HCT116 (cell line): ENCODE measurements at regions not wholly inside any gene's neighbourhood (a gene's known extent, or its start where the extent isn't known, plus 50 kb on each side); places are given as distances from the start of the nearest gene placed in this dataset.

Experiments used
- ATAC-seq: fragments of 200-7000 bp; cut with Tn5 transposase; 2 replicates; pipeline ENCODE4 v1.9.1; 2020; ENCODE audit warnings: mild to moderate bottlenecking, moderate library complexity
- BruUV-seq: library from RNA; stranded (reverse); fragments of 400-500 nt; replicated peaks from 2 replicates; lab custom pipeline; 2021; lab: Mats Ljungman, UMichigan
- CTCF ChIA-PET: fragments of 300-600 bp; sonication (Branson Sonifier 250); formaldehyde crosslinking; loops from one replicate; lab custom pipeline; 2021; ENCODE audit warnings: antibody characterized with exemption; lab: Charles Lee
- POLR2A ChIA-PET: fragments of 300-600, 350-600 bp; sonication (Branson Sonifier 250); formaldehyde crosslinking; loops from one replicate; lab custom pipeline; 2021; ENCODE audit warnings: antibody characterized with exemption; lab: Charles Lee
- RAD21 ChIA-PET, 2 experiments: fragments of 300-600 bp; sonication (Branson Sonifier 250); formaldehyde crosslinking; loops; one replicate each; lab custom pipeline; 2023; ENCODE audit warnings: low total read pairs in 2 of 2; ENCODE audit not compliant: uncharacterized antibody in 2 of 2, unreplicated experiment in 2 of 2, low non-redundant PET in 1 of 2; lab: Charles Lee
- DNase-seq: peaks from one replicate; pipeline ENCODE4 v3.0.0-alpha.2; 2010; ENCODE audit warnings: low read depth, low spot score
- H2AFZ ChIP-seq: fragments of 200-600 bp; shearing (Covaris generic), sonication (generic); 2 replicates; pipeline ENCODE4 v1.6.1; 2017; ENCODE audit warnings: low read depth, mixed run types, mixed read lengths, antibody characterized with exemption, low read length; ENCODE audit not compliant: poor library complexity, severe bottlenecking
- H3K27ac ChIP-seq: 2 replicates; pipeline ENCODE4 v1.5.1; 2012; ENCODE audit warnings: low read depth, low read length
- H3K27me3 ChIP-seq: fragments of 200-600 bp; sonication (generic); 2 replicates; pipeline ENCODE4 v1.6.1; 2016; ENCODE audit warnings: mixed run types, low read length, mixed read lengths; ENCODE audit not compliant: insufficient read depth
- H3K36me3 ChIP-seq, 2 experiments: fragments of 200-500 bp in 1 of 2; fragments of 200-600 bp in 1 of 2; sonication (Bioruptor generic) in 1 of 2; sonication (generic) in 1 of 2; 2 replicates each; pipeline versions ENCODE4 v1.5.1 to v1.6.1; 2014 to 2016; ENCODE audit warnings: low read length in 2 of 2, inconsistent platforms in 1 of 2, mixed read lengths in 1 of 2, mixed run types in 1 of 2; ENCODE audit not compliant: insufficient read depth in 2 of 2, control insufficient read depth in 1 of 2
- H3K4me1 ChIP-seq, 2 experiments: fragments of 200-600 bp in 1 of 2; sonication (generic) in 1 of 2; 2 replicates each; pipeline versions ENCODE4 v1.5.1 to v1.6.1; 2012 to 2017; ENCODE audit warnings: low read length in 2 of 2, inconsistent platforms in 1 of 2, mild to moderate bottlenecking in 1 of 2, mixed read lengths in 1 of 2, mixed run types in 1 of 2, moderate library complexity in 1 of 2; ENCODE audit not compliant: insufficient read depth in 2 of 2, control insufficient read depth in 1 of 2
- H3K4me2 ChIP-seq: fragments of 200-600 bp; sonication (generic); 2 replicates; pipeline ENCODE4 v1.6.1; 2017; ENCODE audit warnings: mixed run types, low read length, mixed read lengths
- H3K4me3 ChIP-seq, 2 experiments: fragments of 200-600 bp in 1 of 2; sonication (generic) in 1 of 2; replicated peaks in 1 of 2; 2 replicates each; pipeline ENCODE4 v1.5.1; 2011 to 2016; ENCODE audit warnings: low read length in 2 of 2, control low read depth in 1 of 2, low read depth in 1 of 2, mild to moderate bottlenecking in 1 of 2, mixed read lengths in 1 of 2, mixed run types in 1 of 2
- H3K79me2 ChIP-seq: fragments of 200-600 bp; sonication (generic); 2 replicates; pipeline ENCODE4 v1.6.1; 2017; ENCODE audit warnings: mild to moderate bottlenecking, mixed run types, low read length, moderate library complexity, mixed read lengths; ENCODE audit not compliant: insufficient read depth
- H3K9ac ChIP-seq: fragments of 200-600 bp; sonication (generic); 2 replicates; pipeline ENCODE4 v1.6.1; 2016; ENCODE audit warnings: low read length, mixed read lengths
- H3K9me2 ChIP-seq: fragments of 200-600 bp; sonication (generic), shearing (Covaris generic); 2 replicates; pipeline ENCODE4 v1.6.1; 2017; ENCODE audit warnings: mixed run types, mild to moderate bottlenecking, moderate library complexity; ENCODE audit not compliant: insufficient read depth
- H3K9me3 ChIP-seq, 2 experiments: fragments of 200-500 bp in 1 of 2; fragments of 200-600 bp in 1 of 2; sonication (Bioruptor generic) in 1 of 2; sonication (generic) in 1 of 2; 2 replicates each; pipeline ENCODE4 v1.6.1; 2014 to 2017; ENCODE audit warnings: low read length in 2 of 2, mixed read lengths in 2 of 2, inconsistent platforms in 1 of 2, low read depth in 1 of 2, mild to moderate bottlenecking in 1 of 2, mixed run types in 1 of 2, moderate library complexity in 1 of 2; ENCODE audit not compliant: control insufficient read depth in 1 of 2, insufficient read depth in 1 of 2
- H4K20me1 ChIP-seq: fragments of 200-600 bp; sonication (generic), shearing (Covaris generic); 2 replicates; pipeline ENCODE4 v1.6.1; 2017; ENCODE audit warnings: mixed run types, mild to moderate bottlenecking, moderate library complexity; ENCODE audit not compliant: insufficient read depth
- CEBPB ChIP-seq: IDR thresholded peaks from 2 replicates; pipeline ENCODE4 v1.6.1; 2012; ENCODE audit warnings: low read depth
- EZH2 ChIP-seq: fragments of 200-600 bp; sonication (generic); IDR thresholded peaks from 2 replicates; pipeline ENCODE4 v1.6.1; 2017; ENCODE audit warnings: antibody characterized with exemption, mixed run types
- FOSL1 ChIP-seq: IDR thresholded peaks from 2 replicates; pipeline ENCODE4 v1.6.1; 2012; ENCODE audit warnings: low read depth
- SIN3A ChIP-seq: IDR thresholded peaks from 2 replicates; pipeline ENCODE4 v1.6.1; 2012; ENCODE audit warnings: low read depth
- SP1 ChIP-seq: IDR thresholded peaks from 2 replicates; pipeline ENCODE4 v1.6.1; 2012; ENCODE audit warnings: low read depth
- TCF7L2 ChIP-seq: IDR thresholded peaks from 2 replicates; pipeline ENCODE4 v1.7.0; 2011; ENCODE audit warnings: borderline replicate concordance, inconsistent platforms; ENCODE audit not compliant: insufficient read depth, insufficient read length; ENCODE audit errors: extremely low read depth
- YY1 ChIP-seq: IDR thresholded peaks from 2 replicates; pipeline ENCODE4 v1.6.1; 2011; ENCODE audit warnings: low read length, low read depth, moderate library complexity, mild to moderate bottlenecking; ENCODE audit not compliant: insufficient replicate concordance; ENCODE audit errors: extremely low read depth
- ZBTB33 ChIP-seq: IDR thresholded peaks from 2 replicates; pipeline ENCODE4 v1.6.1; 2011; ENCODE audit warnings: mild to moderate bottlenecking, low read length, moderate library complexity; ENCODE audit not compliant: insufficient replicate concordance; ENCODE audit errors: extremely low read depth
- ZFX ChIP-seq: fragments of 450-650 bp; IDR thresholded peaks from 2 replicates; pipeline ENCODE4 v1.6.1; 2017
- ZNF274 ChIP-seq: fragments of 200-500 bp; sonication (Bioruptor generic); IDR thresholded peaks from 2 replicates; pipeline ENCODE4 v1.6.1; 2014; ENCODE audit warnings: mild to moderate bottlenecking, low read depth, low read length, inconsistent platforms
- intact Hi-C: fragments of 100-400 bp; cut with micrococcal nuclease; formaldehyde crosslinking; loops from 2 replicates; pipeline ENCODE4 v1.10.0; 2022
- TF ChIP-seq, protein P1 (sequence below): IDR thresholded peaks from 2 replicates; pipeline ENCODE4 v1.6.1; 2012

- TF ChIP-seq TCF7L2 (no peak), FOSL1 (no peak), ZFX (no peak), YY1 (no peak), CEBPB (no peak), SIN3A (no peak), ZBTB33 (no peak), EZH2 (no peak), ZNF274 (no peak), SP1 (no peak)
- TF ChIP-seq, protein P1, sequence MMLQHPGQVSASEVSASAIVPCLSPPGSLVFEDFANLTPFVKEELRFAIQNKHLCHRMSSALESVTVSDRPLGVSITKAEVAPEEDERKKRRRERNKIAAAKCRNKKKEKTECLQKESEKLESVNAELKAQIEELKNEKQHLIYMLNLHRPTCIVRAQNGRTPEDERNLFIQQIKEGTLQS: no peak
- ATAC-seq: no peak
- intact Hi-C loops: no loop called here
- no peaks in the 10 kb centered on the region for H3K79me2 ChIP-seq
- H3K9me3 ChIP-seq: no peaks in the 10 kb centered on the region
- no peaks in the 10 kb centered on the region for H4K20me1 ChIP-seq
- H3K9ac ChIP-seq: no peak overlapping the region
- ChIA-PET RAD21 (no interaction called here), CTCF (no interaction called here), POLR2A (no interaction called here)
- no TSS peak for BruUV-seq
- no peak overlapping the region for H3K4me3 ChIP-seq
- no peaks in the 10 kb centered on the region for H3K9me2 ChIP-seq
- no peak for DNase-seq
- no peak overlapping the region for H3K27ac ChIP-seq
- H3K4me1 ChIP-seq: no peaks in the 10 kb centered on the region
- H3K36me3 ChIP-seq: no peaks in the 10 kb centered on the region
- H3K4me2 ChIP-seq: no peak overlapping the region
- no peaks in the 10 kb centered on the region for H3K27me3 ChIP-seq
- H2AFZ ChIP-seq: no peak overlapping the region
These were observed 205.0 kb upstream of the USP9Y start for GRCh38 chrY:12496007-12496406.
